ENCODE measurements at regions not wholly inside any gene's neighbourhood (a gene's known extent, or its start where the extent isn't known, plus 50 kb on each side); places are given as distances from the start of the nearest gene placed in this dataset.

DNA sequence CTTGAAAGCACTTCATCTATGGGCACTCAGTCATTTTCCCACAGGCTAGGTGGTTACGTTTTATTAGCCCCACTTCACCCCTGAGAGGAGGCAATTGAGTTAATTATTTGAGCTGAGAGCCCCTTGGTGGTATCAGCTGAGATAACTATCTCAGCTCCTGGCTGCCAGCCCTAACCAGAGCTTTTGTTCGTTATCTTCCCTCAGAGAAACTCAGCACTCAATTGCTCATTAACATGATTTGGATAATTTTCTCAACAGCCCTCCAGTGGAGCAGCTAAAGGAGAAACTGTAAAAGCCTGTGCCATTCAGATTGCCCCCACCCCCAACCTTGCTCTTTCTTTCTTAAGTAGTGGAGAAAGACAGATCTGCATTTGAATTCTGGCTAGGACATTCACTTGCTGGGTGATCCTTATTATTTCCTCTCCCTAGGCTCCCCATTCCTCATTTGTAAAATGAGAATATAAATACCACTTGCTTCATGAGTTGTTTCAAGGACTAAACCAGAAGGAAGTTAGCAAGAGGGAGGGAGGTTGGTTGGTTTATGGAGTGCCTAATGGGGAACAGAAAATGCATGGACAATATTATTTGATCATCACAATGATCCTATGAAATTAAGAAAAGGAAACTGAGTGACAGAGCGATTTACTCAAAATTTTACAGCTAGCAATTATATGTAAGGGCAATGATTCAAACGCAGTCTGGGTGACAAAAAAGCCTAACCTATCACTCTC lies 218.7 kb upstream of the FGGY start:
- TF ChIP-seq CEBPB (IDR thresholded peaks at IDR 0.05) (no peak), CREB1 (IDR thresholded peaks at IDR 0.05; ENCODE audit: low read depth) (no peak), EP300 (IDR thresholded peaks at IDR 0.05; ENCODE audit: borderline replicate concordance) (no peak), TAF1 (IDR thresholded peaks at IDR 0.05; ENCODE audit: low read depth) (no peak), YY1 (IDR thresholded peaks at IDR 0.05; ENCODE audit: low read depth) (no peak), FOXM1 (IDR thresholded peaks at IDR 0.05; ENCODE audit: borderline replicate concordance, low read depth) (no peak), TCF12 (IDR thresholded peaks at IDR 0.05; ENCODE audit: low read depth) (no peak), RAD21 (IDR thresholded peaks at IDR 0.05; ENCODE audit: low read depth) (no peak), EGR1 (IDR thresholded peaks at IDR 0.05) (no peak)
- TF ChIP-seq, protein P1, sequence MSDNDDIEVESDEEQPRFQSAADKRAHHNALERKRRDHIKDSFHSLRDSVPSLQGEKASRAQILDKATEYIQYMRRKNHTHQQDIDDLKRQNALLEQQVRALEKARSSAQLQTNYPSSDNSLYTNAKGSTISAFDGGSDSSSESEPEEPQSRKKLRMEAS (IDR thresholded peaks at IDR 0.05) = no peak
- TF ChIP-seq, protein P2, sequence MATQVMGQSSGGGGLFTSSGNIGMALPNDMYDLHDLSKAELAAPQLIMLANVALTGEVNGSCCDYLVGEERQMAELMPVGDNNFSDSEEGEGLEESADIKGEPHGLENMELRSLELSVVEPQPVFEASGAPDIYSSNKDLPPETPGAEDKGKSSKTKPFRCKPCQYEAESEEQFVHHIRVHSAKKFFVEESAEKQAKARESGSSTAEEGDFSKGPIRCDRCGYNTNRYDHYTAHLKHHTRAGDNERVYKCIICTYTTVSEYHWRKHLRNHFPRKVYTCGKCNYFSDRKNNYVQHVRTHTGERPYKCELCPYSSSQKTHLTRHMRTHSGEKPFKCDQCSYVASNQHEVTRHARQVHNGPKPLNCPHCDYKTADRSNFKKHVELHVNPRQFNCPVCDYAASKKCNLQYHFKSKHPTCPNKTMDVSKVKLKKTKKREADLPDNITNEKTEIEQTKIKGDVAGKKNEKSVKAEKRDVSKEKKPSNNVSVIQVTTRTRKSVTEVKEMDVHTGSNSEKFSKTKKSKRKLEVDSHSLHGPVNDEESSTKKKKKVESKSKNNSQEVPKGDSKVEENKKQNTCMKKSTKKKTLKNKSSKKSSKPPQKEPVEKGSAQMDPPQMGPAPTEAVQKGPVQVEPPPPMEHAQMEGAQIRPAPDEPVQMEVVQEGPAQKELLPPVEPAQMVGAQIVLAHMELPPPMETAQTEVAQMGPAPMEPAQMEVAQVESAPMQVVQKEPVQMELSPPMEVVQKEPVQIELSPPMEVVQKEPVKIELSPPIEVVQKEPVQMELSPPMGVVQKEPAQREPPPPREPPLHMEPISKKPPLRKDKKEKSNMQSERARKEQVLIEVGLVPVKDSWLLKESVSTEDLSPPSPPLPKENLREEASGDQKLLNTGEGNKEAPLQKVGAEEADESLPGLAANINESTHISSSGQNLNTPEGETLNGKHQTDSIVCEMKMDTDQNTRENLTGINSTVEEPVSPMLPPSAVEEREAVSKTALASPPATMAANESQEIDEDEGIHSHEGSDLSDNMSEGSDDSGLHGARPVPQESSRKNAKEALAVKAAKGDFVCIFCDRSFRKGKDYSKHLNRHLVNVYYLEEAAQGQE (IDR thresholded peaks at IDR 0.05; ENCODE audit: low read depth) = no peak

Data from Ishikawa (cell line).